Spleen (tissue), 11 donors: ENCODE measurements at regions not wholly inside any gene's neighbourhood (a gene's known extent, or its start where the extent isn't known, plus 50 kb on each side); places are given as distances from the start of the nearest gene placed in this dataset.

Experiments
- DNase-seq: peaks from one replicate; pipeline ENCODE4 v3.0.0-alpha.2; 2020
- H3K27ac ChIP-seq, 8 donors: fragments of 200-600 bp; sonication (generic) in 7 of 8; 1 replicate in 4 of 8; 2 replicates in 4 of 8; pipeline versions ENCODE4 v1.5.0 to v1.8.0; 2016 to 2021; ENCODE audit warnings: inconsistent platforms in 4 of 8, mild to moderate bottlenecking in 4 of 8, moderate library complexity in 1 of 8
- H3K27me3 ChIP-seq, 7 donors: fragments of 200-600 bp; sonication (generic) in 6 of 7; replicated peaks in 1 of 7; 1 replicate in 4 of 7; 2 replicates in 3 of 7; pipeline versions ENCODE4 v1.5.0 to v1.8.0; 2016 to 2021; ENCODE audit warnings: inconsistent platforms in 3 of 7, mild to moderate bottlenecking in 1 of 7
- H3K36me3 ChIP-seq, 6 donors: fragments of 200-600 bp; sonication (generic) in 5 of 6; 1 replicate in 4 of 6; 2 replicates in 2 of 6; pipeline versions ENCODE4 v1.5.0 to v1.8.0; 2016 to 2021; ENCODE audit warnings: inconsistent platforms in 2 of 6
- H3K4me1 ChIP-seq, 6 donors: fragments of 200-600 bp; sonication (generic) in 5 of 6; 1 replicate in 3 of 6; 2 replicates in 3 of 6; pipeline versions ENCODE4 v1.5.0 to v1.8.0; 2016 to 2021; ENCODE audit warnings: inconsistent platforms in 3 of 6
- H3K4me3 ChIP-seq, 8 donors: fragments of 200-600 bp; sonication (generic) in 7 of 8; 1 replicate in 4 of 8; 2 replicates in 4 of 8; pipeline versions ENCODE4 v1.5.0 to v1.8.0; 2016 to 2021; ENCODE audit warnings: inconsistent platforms in 4 of 8, mild to moderate bottlenecking in 4 of 8, moderate library complexity in 2 of 8
- H3K9me3 ChIP-seq, 8 donors: fragments of 200-600 bp; sonication (generic) in 7 of 8; 1 replicate in 4 of 8; 2 replicates in 4 of 8; pipeline versions ENCODE4 v1.5.0 to v1.8.0; 2016 to 2021; ENCODE audit warnings: inconsistent platforms in 4 of 8
- CTCF ChIP-seq, 11 experiments: fragments of 200-600 bp in 7 of 11; fragments of 450-650 bp in 4 of 11; sonication (generic) in 4 of 11; IDR thresholded peaks in 8 of 11; conservative IDR thresholded peaks in 3 of 11; 1 replicate in 7 of 11; 2 replicates in 4 of 11; pipeline versions ENCODE4 v1.4.0 to v1.8.0; 2016 to 2021; ENCODE audit warnings: antibody characterized with exemption in 11 of 11, inconsistent platforms in 4 of 11, mild to moderate bottlenecking in 1 of 11
- POLR2A ChIP-seq, 3 donors: fragments of 450-650 bp; IDR thresholded peaks; one replicate each; pipeline ENCODE4 v1.5.1; 2017; ENCODE audit warnings: antibody characterized with exemption in 3 of 3, mild to moderate bottlenecking in 1 of 3
- POLR2AphosphoS5 ChIP-seq, 3 donors: sonication (generic); formaldehyde crosslinking; IDR thresholded peaks; one replicate each; pipeline ENCODE4 v1.5.1; 2017; ENCODE audit warnings: antibody characterized with exemption in 3 of 3
- WGBS, 5 donors: extraction: QIAGEN DNeasy Blood & Tissue Kit in 3 of 5; methylation state at CpG; one replicate each; pipeline versions ENCODE4 v1.1.5 to v1.1.7; 2013 to 2018; 5-methylcytosine and 5-hydroxymethylcytosine counted together
- intact Hi-C: fragments of 100-400 bp; cut with DNase I; formaldehyde crosslinking; loops from one replicate; pipeline ENCODE4 v1.15.0; 2023; ENCODE audit warnings: low total_unique reads
- donor health status: healthy with polysubstance abuse.
- donor health status: DM: no; HTN: no; CAD: no; lungs with moderate emphysema.
- donor health status: DM: no; HTN: no; CAD: no.
- donor health status: Bipolar disorder and iron deficiency.
- donor health status: healthy.
- donor health status: DM: no; HTN: no; CAD: no.
- donor health status: DM: yes; HTN: yes; CAD: no.

DNA sequence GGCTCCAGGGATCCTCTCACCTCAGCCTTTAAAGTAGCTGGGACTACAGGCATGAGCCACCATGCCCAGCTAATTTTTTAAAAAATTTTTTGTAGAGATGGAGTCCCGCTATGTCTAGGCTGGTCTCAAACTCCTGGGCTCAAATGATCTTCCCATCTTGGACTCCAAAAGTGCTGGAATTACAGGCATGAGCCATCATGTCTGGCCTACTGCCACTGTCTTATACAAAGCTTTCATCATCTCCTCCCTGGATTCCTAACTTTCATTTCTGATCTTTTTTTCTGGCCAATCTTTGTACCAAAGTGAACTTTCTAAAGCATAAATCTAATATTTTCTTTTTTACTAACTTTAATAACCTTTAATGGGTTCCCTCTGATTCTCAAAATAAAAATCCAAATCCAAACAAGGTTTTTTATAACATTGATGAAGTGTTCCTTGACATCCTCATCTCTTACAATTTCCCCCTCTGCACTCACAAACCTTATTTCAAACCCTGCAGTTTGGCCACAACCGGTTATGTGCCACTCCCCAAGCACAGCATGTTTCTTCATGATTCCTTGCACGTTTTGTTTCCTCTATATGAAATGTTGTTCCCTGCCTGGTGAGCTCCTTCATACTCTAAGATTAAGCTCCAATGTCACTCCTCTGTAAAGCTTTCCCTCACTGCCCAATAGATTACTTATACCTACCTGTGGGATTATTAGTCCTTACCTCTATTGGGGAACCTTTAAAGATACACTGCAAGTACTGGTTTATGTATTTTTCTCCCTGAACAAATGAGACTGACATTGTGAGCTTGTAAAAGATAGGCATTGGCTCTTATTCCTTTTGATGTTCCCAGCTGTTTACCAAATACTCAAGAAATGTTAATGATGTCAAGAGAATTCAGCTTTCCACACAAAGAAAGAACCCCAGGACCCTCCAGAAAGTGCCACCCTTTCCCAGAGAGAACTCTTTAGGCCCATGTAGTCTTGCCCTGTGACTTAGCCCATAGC is 101.7 kb downstream of the HOXA1 start:
- intact Hi-C loops, result no loop called here

DNA sequence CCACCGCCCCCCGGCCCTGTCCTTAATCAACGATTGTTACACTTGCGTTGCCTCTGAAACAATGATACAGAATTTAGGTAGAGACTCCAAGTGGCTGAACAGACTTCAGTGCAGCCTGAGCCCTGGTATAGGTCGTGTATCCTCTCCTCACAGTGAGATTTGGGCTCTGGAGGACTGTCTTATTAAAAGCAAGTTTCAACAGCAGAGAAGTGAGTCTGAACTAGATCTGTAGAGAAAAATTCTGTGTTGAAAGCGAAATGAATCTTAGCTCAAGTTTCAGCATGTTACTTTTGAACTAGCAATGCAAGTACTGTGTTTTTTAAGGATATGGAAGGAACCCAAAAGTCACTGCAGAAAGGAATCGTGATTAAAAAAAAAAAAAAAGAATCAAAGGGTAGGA is 103.1 kb downstream of the HOXA1 start:
- no peaks in the 10 kb centered on the region for H3K36me3 ChIP-seq
- intact Hi-C loops, result no loop called here
- no peaks in the 10 kb centered on the region for H3K27me3 ChIP-seq
- H3K4me3 ChIP-seq, result no peak overlapping the region
- 84 to 91% (median 89%) methylated on average over 7 of the region's 7 CpGs for WGBS, 5 donors
- no peaks in the 10 kb centered on the region for H3K4me1 ChIP-seq
- peaks cover 0 to 5% (median 2%) of the 10 kb centered on the region in 8 donors for H3K9me3 ChIP-seq
- DNase-seq, result no peak
- no peak overlapping the region for H3K27ac ChIP-seq
- TF ChIP-seq CTCF (IDR thresholded peaks at IDR 0.05 in 8 of 11, conservative IDR thresholded peaks at IDR 0.05 in 3 of 11) (no peak), POLR2A (IDR thresholded peaks at IDR 0.05) (no peak)

More for the DNA sequence above, 101.7 kb downstream of the HOXA1 start:
- Histone ChIP-seq H3K4me3 (no peak overlapping the region), H3K36me3 (no peaks in the 10 kb centered on the region), H3K9me3 (peaks cover 0 to 20% (median 17%) of the 10 kb centered on the region in 8 donors), H3K27ac (no peak overlapping the region), H3K4me1 (no peaks in the 10 kb centered on the region), H3K27me3 (no peaks in the 10 kb centered on the region)
- WGBS, 5 donors, result 53 to 71% (median 62%) methylated on average over 3 of the region's 3 CpGs
- TF ChIP-seq POLR2A (IDR thresholded peaks at IDR 0.05), result no peak
- TF ChIP-seq POLR2AphosphoS5 (IDR thresholded peaks at IDR 0.05), result no peak
- DNase-seq, result no peak

DNA sequence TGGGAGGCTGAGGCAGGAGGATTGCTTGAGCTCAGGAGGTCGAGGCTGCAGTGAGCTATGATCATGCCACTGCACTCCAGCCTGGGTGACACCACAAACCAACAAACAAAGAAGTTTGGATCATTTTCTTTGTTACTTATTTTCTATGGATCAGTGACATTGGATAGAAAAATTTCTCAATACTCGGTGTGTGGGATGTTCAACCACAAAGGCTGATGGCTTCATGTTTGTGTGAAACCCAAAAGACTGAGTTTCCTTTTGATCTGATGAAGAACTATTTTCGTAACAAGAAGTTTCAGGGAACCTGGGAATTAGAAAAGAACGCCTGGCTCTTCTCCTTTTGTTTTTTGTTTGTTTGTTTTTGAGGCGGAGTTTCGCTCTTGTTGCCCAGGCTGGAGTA is 104.0 kb downstream of the HOXA1 start:
- intact Hi-C loops, result no loop called here
- DNase-seq, result no peak
- H3K4me1 ChIP-seq, result no peaks in the 10 kb centered on the region
- WGBS, 5 donors, result 81 to 90% (median 83%) methylated on average over 6 of the region's 6 CpGs
- no peaks in the 10 kb centered on the region for H3K9me3 ChIP-seq
- H3K27me3 ChIP-seq, result no peaks in the 10 kb centered on the region
- H3K4me3 ChIP-seq, result no peak overlapping the region
- TF ChIP-seq POLR2AphosphoS5 (IDR thresholded peaks at IDR 0.05) (no peak), CTCF (IDR thresholded peaks at IDR 0.05 in 8 of 11, conservative IDR thresholded peaks at IDR 0.05 in 3 of 11) (no peak), POLR2A (IDR thresholded peaks at IDR 0.05) (no peak)
- no peaks in the 10 kb centered on the region for H3K36me3 ChIP-seq
- H3K27ac ChIP-seq, result no peak overlapping the region

DNA sequence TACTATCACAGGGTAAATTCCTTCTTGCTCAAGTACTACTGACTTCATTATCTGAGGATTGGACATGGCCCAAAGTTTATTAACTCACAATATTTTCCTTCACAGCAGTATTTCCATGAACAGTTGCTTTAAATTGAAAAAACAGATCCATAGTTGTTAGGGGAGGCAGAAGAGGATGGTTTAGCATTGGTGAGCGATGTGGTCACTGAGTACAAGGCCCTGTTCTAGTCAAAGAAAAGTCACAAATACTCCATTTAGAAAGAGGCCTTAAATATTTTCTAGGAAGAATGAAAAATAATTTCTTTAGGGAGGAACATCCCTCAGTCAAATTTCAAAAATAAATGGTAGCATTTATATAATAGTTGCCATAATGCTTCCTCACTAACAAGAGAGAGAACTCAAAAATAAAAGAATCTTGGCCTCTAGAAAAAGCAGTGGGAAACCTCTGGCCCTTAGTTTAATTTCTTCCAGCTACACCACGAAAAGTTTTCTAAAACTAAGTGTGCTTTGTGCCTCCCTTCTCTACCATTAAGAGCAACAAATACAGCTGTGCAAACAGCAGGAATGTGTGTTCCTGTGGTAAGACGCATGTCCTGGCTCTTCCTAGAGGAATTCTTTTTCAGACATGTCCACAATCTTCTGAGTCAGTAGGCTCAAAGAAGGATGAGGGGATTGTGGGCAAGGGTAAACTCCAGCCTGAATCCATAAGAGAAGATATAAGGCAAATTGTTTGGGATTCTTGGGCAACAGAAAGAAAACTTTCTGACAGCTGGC is 105.7 kb downstream of the HOXA1 start:
- TF ChIP-seq POLR2A (IDR thresholded peaks at IDR 0.05), result no peak
- TF ChIP-seq CTCF (IDR thresholded peaks at IDR 0.05 in 8 of 11, conservative IDR thresholded peaks at IDR 0.05 in 3 of 11), result no peak
- TF ChIP-seq POLR2AphosphoS5 (IDR thresholded peaks at IDR 0.05), result no peak
- 74 to 88% (median 78%) methylated on average over 3 of the region's 3 CpGs for WGBS, 5 donors
- Histone ChIP-seq H3K27ac (no peak overlapping the region), H3K27me3 (no peaks in the 10 kb centered on the region), H3K4me3 (no peak overlapping the region), H3K36me3 (no peaks in the 10 kb centered on the region), H3K4me1 (no peaks in the 10 kb centered on the region), H3K9me3 (no peaks in the 10 kb centered on the region)
- DNase-seq, result no peak
- intact Hi-C loops, result no loop called here
